Gastroesophageal sphincter (tissue), 3 donors: ENCODE measurements at regions not wholly inside any gene's neighbourhood (a gene's known extent, or its start where the extent isn't known, plus 50 kb on each side); places are given as distances from the start of the nearest gene placed in this dataset.

Source experiments
- POLR2A ChIP-seq, 2 donors: fragments of 450-650 bp; IDR thresholded peaks; one replicate each; pipeline ENCODE4 v1.6.1; 2017; ENCODE audit warnings: antibody characterized with exemption in 2 of 2, mild to moderate bottlenecking in 2 of 2, moderate library complexity in 1 of 2
- TF ChIP-seq, protein P1 (sequence below), 4 experiments: fragments of 200-600 bp in 2 of 4; fragments of 450-650 bp in 2 of 4; sonication (generic) in 1 of 4; IDR thresholded peaks; one replicate each; pipeline ENCODE4 v1.5.1; 2017 to 2019; ENCODE audit warnings: antibody characterized with exemption in 4 of 4, mild to moderate bottlenecking in 2 of 4, moderate library complexity in 2 of 4

DNA sequence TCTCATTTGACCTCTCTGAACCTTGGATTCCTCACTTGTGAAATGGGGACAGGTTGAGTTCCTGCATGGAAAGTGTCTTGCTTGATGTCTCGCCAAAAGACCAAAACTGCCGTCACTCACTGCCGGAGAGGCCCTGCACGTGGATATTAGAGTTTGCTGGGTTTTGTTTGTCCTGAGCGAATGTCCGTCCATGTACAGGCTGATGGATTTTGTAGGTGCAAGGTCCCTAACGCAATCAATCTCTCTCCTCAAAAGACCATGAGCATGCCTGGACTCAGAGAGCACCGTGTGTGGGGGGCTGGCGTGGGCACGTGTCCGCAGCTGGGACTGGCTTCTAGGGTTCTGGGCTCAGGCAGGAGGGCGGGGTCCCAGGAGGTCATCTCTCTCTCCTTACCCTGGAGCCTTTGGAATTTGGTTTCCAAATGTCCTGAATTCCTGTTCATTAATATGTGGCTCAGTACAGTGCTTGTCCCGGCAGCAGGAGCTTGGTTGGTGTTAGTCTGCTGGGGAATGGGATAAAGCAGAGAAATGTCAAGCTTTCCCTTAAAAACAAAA is 146.0 kb upstream of the IER5L start:
- TF ChIP-seq POLR2A (IDR thresholded peaks at IDR 0.05) = no peak
- TF ChIP-seq, protein P1, sequence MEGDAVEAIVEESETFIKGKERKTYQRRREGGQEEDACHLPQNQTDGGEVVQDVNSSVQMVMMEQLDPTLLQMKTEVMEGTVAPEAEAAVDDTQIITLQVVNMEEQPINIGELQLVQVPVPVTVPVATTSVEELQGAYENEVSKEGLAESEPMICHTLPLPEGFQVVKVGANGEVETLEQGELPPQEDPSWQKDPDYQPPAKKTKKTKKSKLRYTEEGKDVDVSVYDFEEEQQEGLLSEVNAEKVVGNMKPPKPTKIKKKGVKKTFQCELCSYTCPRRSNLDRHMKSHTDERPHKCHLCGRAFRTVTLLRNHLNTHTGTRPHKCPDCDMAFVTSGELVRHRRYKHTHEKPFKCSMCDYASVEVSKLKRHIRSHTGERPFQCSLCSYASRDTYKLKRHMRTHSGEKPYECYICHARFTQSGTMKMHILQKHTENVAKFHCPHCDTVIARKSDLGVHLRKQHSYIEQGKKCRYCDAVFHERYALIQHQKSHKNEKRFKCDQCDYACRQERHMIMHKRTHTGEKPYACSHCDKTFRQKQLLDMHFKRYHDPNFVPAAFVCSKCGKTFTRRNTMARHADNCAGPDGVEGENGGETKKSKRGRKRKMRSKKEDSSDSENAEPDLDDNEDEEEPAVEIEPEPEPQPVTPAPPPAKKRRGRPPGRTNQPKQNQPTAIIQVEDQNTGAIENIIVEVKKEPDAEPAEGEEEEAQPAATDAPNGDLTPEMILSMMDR (IDR thresholded peaks at IDR 0.05) = no peak
